ENCODE measurements at regions not wholly inside any gene's neighbourhood (a gene's known extent, or its start where the extent isn't known, plus 50 kb on each side); places are given as distances from the start of the nearest gene placed in this dataset.

GRCh38 chr6:77299931-77300330 is 163.4 kb downstream of the HTR1B start:
- Histone ChIP-seq H3K9me3 (ENCODE audit: insufficient read depth, low read depth, low read length) (no peaks in the 10 kb centered on the region), H3K9ac (ENCODE audit: low read depth, low read length, poor library complexity, severe bottlenecking) (no peak overlapping the region), H2AFZ (ENCODE audit: low read length) (no peak overlapping the region), H3F3A (ENCODE audit: low read depth) (no peaks in the 10 kb centered on the region), H3K36me3 (ENCODE audit: insufficient read depth, low read length) (no peaks in the 10 kb centered on the region), H3K79me2 (ENCODE audit: insufficient read depth, low read length) (no peaks in the 10 kb centered on the region), H3K4me3 (ENCODE audit: low read length, poor library complexity, severe bottlenecking) (no peak overlapping the region), H3K4me2 (ENCODE audit: low read depth, low read length, poor library complexity, severe bottlenecking) (no peak overlapping the region), H3K4me1 (ENCODE audit: insufficient read depth, low read length, poor library complexity, severe bottlenecking) (no peaks in the 10 kb centered on the region), H4K20me1 (ENCODE audit: insufficient read depth, low read length, poor library complexity, severe bottlenecking) (no peaks in the 10 kb centered on the region), H3K9me2 (replicated peaks; ENCODE audit: low read depth, low read length) (no peaks in the 10 kb centered on the region), H3K27me3 (ENCODE audit: insufficient read depth, low read length, poor library complexity, severe bottlenecking) (no peaks in the 10 kb centered on the region)
- no peak for TF ChIP-seq EZH2phosphoT487 (IDR thresholded peaks at IDR 0.05; ENCODE audit: borderline replicate concordance)
- no peak for TF ChIP-seq CTCF (conservative IDR thresholded peaks at IDR 0.05; ENCODE audit: low read length)

DNA sequence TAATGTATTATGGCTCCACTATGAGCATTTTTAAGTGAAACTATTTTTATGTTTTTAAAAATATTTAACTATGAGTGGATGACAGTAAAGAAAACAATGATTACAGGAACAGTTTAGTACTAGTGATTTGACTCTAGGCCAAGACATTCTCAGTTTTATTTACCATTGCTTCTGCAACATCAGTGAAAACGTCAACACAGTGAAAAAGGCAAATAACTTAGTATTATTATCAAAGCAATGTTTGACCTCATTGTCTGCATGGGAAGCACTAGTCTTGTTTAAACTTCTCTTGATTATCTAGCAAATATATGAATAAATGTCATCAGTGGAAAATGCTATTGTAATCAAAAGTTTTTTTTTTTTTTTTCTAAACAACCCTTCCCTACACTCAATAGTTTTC is 165.0 kb downstream of the HTR1B start:
- no peaks in the 10 kb centered on the region for H3K36me3 ChIP-seq (ENCODE audit: insufficient read depth, low read length)
- no peaks in the 10 kb centered on the region for H3K27me3 ChIP-seq (ENCODE audit: insufficient read depth, low read length, poor library complexity, severe bottlenecking)
- no peaks in the 10 kb centered on the region for H3K79me2 ChIP-seq (ENCODE audit: insufficient read depth, low read length)
- H3K4me1 ChIP-seq (ENCODE audit: insufficient read depth, low read length, poor library complexity, severe bottlenecking) = no peaks in the 10 kb centered on the region
- no peak overlapping the region for H3K9ac ChIP-seq (ENCODE audit: low read depth, low read length, poor library complexity, severe bottlenecking)
- no peaks in the 10 kb centered on the region for H3K9me2 ChIP-seq (replicated peaks; ENCODE audit: low read depth, low read length)
- H3F3A ChIP-seq (ENCODE audit: low read depth) = no peaks in the 10 kb centered on the region
- H3K9me3 ChIP-seq (ENCODE audit: insufficient read depth, low read depth, low read length) = no peaks in the 10 kb centered on the region
- no peak for TF ChIP-seq EZH2phosphoT487 (IDR thresholded peaks at IDR 0.05; ENCODE audit: borderline replicate concordance)
- H3K4me2 ChIP-seq (ENCODE audit: low read depth, low read length, poor library complexity, severe bottlenecking) = no peak overlapping the region
- no peak overlapping the region for H2AFZ ChIP-seq (ENCODE audit: low read length)
- H3K4me3 ChIP-seq (ENCODE audit: low read length, poor library complexity, severe bottlenecking) = no peak overlapping the region
- no peaks in the 10 kb centered on the region for H4K20me1 ChIP-seq (ENCODE audit: insufficient read depth, low read length, poor library complexity, severe bottlenecking)

- no peaks in the 10 kb centered on the region for H3K9me3 ChIP-seq (ENCODE audit: insufficient read depth, low read depth, low read length)
- no peak overlapping the region for H3K4me2 ChIP-seq (ENCODE audit: low read depth, low read length, poor library complexity, severe bottlenecking)
- no peaks in the 10 kb centered on the region for H3K4me1 ChIP-seq (ENCODE audit: insufficient read depth, low read length, poor library complexity, severe bottlenecking)
- no peaks in the 10 kb centered on the region for H3K36me3 ChIP-seq (ENCODE audit: insufficient read depth, low read length)
- no peak for TF ChIP-seq EZH2phosphoT487 (IDR thresholded peaks at IDR 0.05; ENCODE audit: borderline replicate concordance)
- no peak for TF ChIP-seq CTCF (conservative IDR thresholded peaks at IDR 0.05; ENCODE audit: low read length)
- H3K79me2 ChIP-seq (ENCODE audit: insufficient read depth, low read length) = no peaks in the 10 kb centered on the region
- no peak overlapping the region for H3K4me3 ChIP-seq (ENCODE audit: low read length, poor library complexity, severe bottlenecking)
- no peaks in the 10 kb centered on the region for H3K27me3 ChIP-seq (ENCODE audit: insufficient read depth, low read length, poor library complexity, severe bottlenecking)
- no peaks in the 10 kb centered on the region for H3K9me2 ChIP-seq (replicated peaks; ENCODE audit: low read depth, low read length)
- no peaks in the 10 kb centered on the region for H3F3A ChIP-seq (ENCODE audit: low read depth)
- no peaks in the 10 kb centered on the region for H4K20me1 ChIP-seq (ENCODE audit: insufficient read depth, low read length, poor library complexity, severe bottlenecking)
- H3K9ac ChIP-seq (ENCODE audit: low read depth, low read length, poor library complexity, severe bottlenecking) = no peak overlapping the region
- no peak overlapping the region for H2AFZ ChIP-seq (ENCODE audit: low read length)
Observed at GRCh38 chr6:77292564-77293546, 170.4 kb downstream of the HTR1B start.
